NB4 (cell line): ENCODE measurements at regions not wholly inside any gene's neighbourhood (a gene's known extent, or its start where the extent isn't known, plus 50 kb on each side); places are given as distances from the start of the nearest gene placed in this dataset.

Experiments
- CTCF ChIP-seq: IDR thresholded peaks from one replicate; pipeline ENCODE4 v1.5.1; 2012; ENCODE audit warnings: low read depth, low read length
- POLR2A ChIP-seq: IDR thresholded peaks from 2 replicates; pipeline ENCODE4 v1.6.1; 2011; ENCODE audit warnings: mild to moderate bottlenecking; ENCODE audit not compliant: insufficient read length; ENCODE audit errors: extremely low read depth

GRCh38 chr2:239736358-239737143, 288.6 kb downstream of the NDUFA10 start:
- TF ChIP-seq CTCF (peak; percentile 25), POLR2A (no peak)
